ENCODE measurements at regions not wholly inside any gene's neighbourhood (a gene's known extent, or its start where the extent isn't known, plus 50 kb on each side); places are given as distances from the start of the nearest gene placed in this dataset.

GRCh38 chr4:3875466-3875865 lies 109.3 kb downstream of the ADRA2C start:
- TF ChIP-seq CTCF (IDR thresholded peaks at IDR 0.05 in 8 of 11, conservative IDR thresholded peaks at IDR 0.05 in 3 of 11) (no peak), POLR2A (IDR thresholded peaks at IDR 0.05) (no peak)

All from spleen (tissue), 7 donors.